HepG2 (cell line): ENCODE measurements at regions not wholly inside any gene's neighbourhood (a gene's known extent, or its start where the extent isn't known, plus 50 kb on each side); places are given as distances from the start of the nearest gene placed in this dataset.

Source experiments
- ATAC-seq: fragments of 200-7000 bp; cut with Tn5 transposase; 3 replicates; pipeline ENCODE4 v1.9.1; 2020; ENCODE audit warnings: mild to moderate bottlenecking, moderate library complexity
- BruUV-seq: library from RNA; stranded (reverse); fragments of 400-500 nt; replicated peaks from 2 replicates; lab custom pipeline; 2021; lab: Mats Ljungman, UMichigan
- CTCF ChIA-PET: fragments of 300-600 bp; formaldehyde crosslinking; extraction: SDS; loops from one replicate; lab custom pipeline; 2021; ENCODE audit warnings: low total read pairs, inconsistent platforms, low intra/inter-chr PET ratio; lab: Yijun Ruan, JAX
- POLR2A ChIA-PET: fragments of 350-600 bp; sonication (Branson Sonifier 250); formaldehyde crosslinking; loops from one replicate; lab custom pipeline; 2020; ENCODE audit warnings: antibody characterized with exemption, inconsistent platforms; lab: Yijun Ruan, JAX
- DNase-seq: peaks from one replicate; pipeline ENCODE4 v3.0.0-alpha.2; 2015; ENCODE audit warnings: low spot score
- FAIRE-seq: peaks from 3 replicates; lab custom pipeline; 2011; peaks lifted over from hg19 to GRCh38; lab: Jason Lieb, UNC
- H2AFZ ChIP-seq: one replicate; pipeline ENCODE4 v1.6.1; 2011; ENCODE audit warnings: low read length, inconsistent platforms
- H3K27ac ChIP-seq: fragments of 300-600 bp; 3 replicates; pipeline ENCODE4 v1.8.0; 2011; ENCODE audit warnings: mixed run types, mild to moderate bottlenecking, mixed read lengths, low read length, inconsistent platforms; ENCODE audit not compliant: insufficient read depth; ENCODE audit errors: extremely low read length
- H3K27me3 ChIP-seq, 2 experiments: fragments of 200-600 bp in 1 of 2; 2 replicates in 1 of 2; 3 replicates in 1 of 2; pipeline versions ENCODE4 v1.6.0 to v1.8.0; 2011; ENCODE audit warnings: low read length in 2 of 2, mild to moderate bottlenecking in 2 of 2, moderate library complexity in 2 of 2, inconsistent platforms in 1 of 2; ENCODE audit not compliant: insufficient read depth in 2 of 2, control insufficient read depth in 1 of 2
- H3K36me3 ChIP-seq, 2 experiments: fragments of 200-600 bp in 1 of 2; replicated peaks in 1 of 2; 2 replicates in 1 of 2; 3 replicates in 1 of 2; pipeline versions ENCODE4 v1.5.1 to v1.8.0; 2011; ENCODE audit warnings: low read length in 2 of 2, inconsistent platforms in 1 of 2; ENCODE audit not compliant: insufficient read depth in 2 of 2, control insufficient read depth in 1 of 2
- H3K4me1 ChIP-seq: 2 replicates; pipeline ENCODE4 v1.5.1; 2012; ENCODE audit warnings: low read length, inconsistent platforms; ENCODE audit not compliant: insufficient read depth
- H3K4me2 ChIP-seq: 2 replicates; pipeline ENCODE4 v1.6.0; 2011; ENCODE audit warnings: low read depth, low read length, inconsistent platforms
- H3K4me3 ChIP-seq, 3 experiments: fragments of 200-600 bp in 1 of 3; sonication (generic), shearing (Covaris generic) in 1 of 3; replicated peaks in 1 of 3; 2 replicates each; pipeline ENCODE4 v1.5.1; 2011 to 2016; ENCODE audit warnings: low read length in 3 of 3, inconsistent platforms in 2 of 3, low read depth in 2 of 3, mild to moderate bottlenecking in 2 of 3, control low read depth in 1 of 3, mixed read lengths in 1 of 3; ENCODE audit not compliant: insufficient read depth in 1 of 3
- H3K79me2 ChIP-seq: one replicate; pipeline ENCODE4 v1.6.1; 2011; ENCODE audit warnings: low read length, inconsistent platforms; ENCODE audit not compliant: insufficient read depth
- H3K9ac ChIP-seq: 2 replicates; pipeline ENCODE4 v1.6.0; 2011; ENCODE audit warnings: mild to moderate bottlenecking, low read depth, low read length, inconsistent platforms; ENCODE audit not compliant: insufficient read depth
- H3K9me3 ChIP-seq: 2 replicates; pipeline ENCODE4 v1.5.1; 2012; ENCODE audit warnings: mild to moderate bottlenecking, low read length
- H4K20me1 ChIP-seq: 2 replicates; pipeline ENCODE4 v1.6.0; 2011; ENCODE audit warnings: inconsistent platforms, mild to moderate bottlenecking, low read length, moderate library complexity; ENCODE audit not compliant: insufficient read depth
- ATM ChIP-seq: fragments of 450-650 bp; IDR thresholded peaks from 2 replicates; pipeline ENCODE4 v1.7.1; 2017; ENCODE audit warnings: mild to moderate bottlenecking, borderline replicate concordance
- CEBPG ChIP-seq: IDR thresholded peaks from 2 replicates; pipeline ENCODE4 v1.6.1; 2016
- CREB3 ChIP-seq: sonication (generic); formaldehyde crosslinking; IDR thresholded peaks from 2 replicates; pipeline ENCODE4 v1.5.0; 2020; ENCODE audit warnings: missing genetic modification reagents
- FOXA3 ChIP-seq: IDR thresholded peaks from 2 replicates; pipeline ENCODE4 v1.6.1; 2016; ENCODE audit warnings: missing genetic modification reagents, missing compliant biosample characterization
- KLF6 ChIP-seq: IDR thresholded peaks from 2 replicates; pipeline ENCODE4 v1.8.0; 2016; ENCODE audit warnings: missing biosample characterization, missing genetic modification reagents
- MEF2D ChIP-seq: sonication (generic); formaldehyde crosslinking; IDR thresholded peaks from 2 replicates; pipeline ENCODE4 v1.5.1; 2020; ENCODE audit warnings: mild to moderate bottlenecking, missing genetic modification reagents
- POLR2AphosphoS2 ChIP-seq: IDR thresholded peaks from 2 replicates; pipeline ENCODE4 v1.6.1; 2011; ENCODE audit warnings: low read depth, low read length, improper control_type of control experiment
- POLR2AphosphoS5 ChIP-seq: IDR thresholded peaks from 2 replicates; pipeline ENCODE4 v1.6.1; 2012; ENCODE audit warnings: low read depth, low read length
- REXO4 ChIP-seq: sonication (generic); formaldehyde crosslinking; IDR thresholded peaks from 2 replicates; pipeline ENCODE4 v1.8.0; 2022; ENCODE audit warnings: missing genetic modification reagents, mild to moderate bottlenecking, borderline replicate concordance
- SMARCC2 ChIP-seq: fragments of 450-650 bp; IDR thresholded peaks from 2 replicates; pipeline ENCODE4 v1.6.1; 2017; ENCODE audit warnings: antibody characterized with exemption, mild to moderate bottlenecking
- SMYD3 ChIP-seq: sonication (generic); formaldehyde crosslinking; IDR thresholded peaks from 2 replicates; pipeline ENCODE4 v1.8.1; 2023; ENCODE audit warnings: mild to moderate bottlenecking, missing genetic modification reagents
- SRSF1 ChIP-seq: fragments of 200-400 bp; formaldehyde crosslinking; optimal IDR thresholded peaks from 2 replicates; pipeline ENCODE3; 2017; ENCODE audit warnings: mild to moderate bottlenecking, low read depth, low read length, moderate library complexity
- THRA ChIP-seq: sonication (generic); formaldehyde crosslinking; IDR thresholded peaks from 2 replicates; pipeline ENCODE4 v1.4.0; 2020; ENCODE audit warnings: missing genetic modification reagents, borderline replicate concordance
- ZBTB21 ChIP-seq: sonication (generic); formaldehyde crosslinking; IDR thresholded peaks from 2 replicates; pipeline ENCODE4 v1.4.0; 2020; ENCODE audit warnings: missing genetic modification reagents
- ZNF256 ChIP-seq: sonication (generic); formaldehyde crosslinking; conservative IDR thresholded peaks from 2 replicates; pipeline ENCODE4 v1.4.0; 2020; ENCODE audit warnings: missing genetic modification reagents
- ZNF326 ChIP-seq: sonication (generic); formaldehyde crosslinking; IDR thresholded peaks from 2 replicates; pipeline ENCODE4 v1.4.0; 2020; ENCODE audit warnings: missing genetic modification reagents, borderline replicate concordance
- ZNF549 ChIP-seq: sonication (generic); formaldehyde crosslinking; IDR thresholded peaks from 2 replicates; pipeline ENCODE4 v1.5.0; 2020; ENCODE audit warnings: missing genetic modification reagents
- ZNF557 ChIP-seq: sonication (generic); formaldehyde crosslinking; IDR thresholded peaks from 2 replicates; pipeline ENCODE4 v1.4.0; 2020; ENCODE audit warnings: missing genetic modification reagents
- ZNF790 ChIP-seq: sonication (generic); formaldehyde crosslinking; IDR thresholded peaks from 2 replicates; pipeline ENCODE4 v1.8.0; 2022; ENCODE audit warnings: missing genetic modification reagents, mild to moderate bottlenecking, borderline replicate concordance
- WGBS: methylation state at CpG from one replicate; pipeline ENCODE4 v1.1.6; 2017; ENCODE audit warnings: low lambda C conversion rate; 5-methylcytosine and 5-hydroxymethylcytosine counted together
- in situ Hi-C: cut with HindIII; loops from 2 replicates; pipeline ENCODE4 v1.10.0; 2017; ENCODE audit warnings: low pct_unique_long_range_greater_than_20kb; ENCODE audit not compliant: extremely low pct_ligation_motif_present
- intact Hi-C: fragments of 100-400 bp; cut with micrococcal nuclease; formaldehyde crosslinking; loops from one replicate; pipeline ENCODE4 v1.10.0; 2022; ENCODE audit not compliant: unreplicated experiment
- TF ChIP-seq, protein P1 (sequence below): sonication (generic); formaldehyde crosslinking; IDR thresholded peaks from 2 replicates; pipeline ENCODE4 v1.8.1; 2023; ENCODE audit warnings: mild to moderate bottlenecking, missing genetic modification reagents
- TF ChIP-seq, protein P2 (sequence below): sonication (generic); formaldehyde crosslinking; IDR thresholded peaks from 2 replicates; pipeline ENCODE4 v1.5.0; 2020; ENCODE audit warnings: missing genetic modification reagents, mild to moderate bottlenecking, borderline replicate concordance

- TF ChIP-seq THRA (CRISPR knock-in tag) = no peak
- no peak for TF ChIP-seq ZNF326
- TF ChIP-seq SMARCC2 = no peak
- TF ChIP-seq ZNF557 (CRISPR knock-in tag) = no peak
- TF ChIP-seq CREB3 (CRISPR knock-in tag) = no peak
- no peak for TF ChIP-seq FOXA3 (CRISPR knock-in tag)
- no peak for TF ChIP-seq ZNF256 (CRISPR knock-in tag)
- TF ChIP-seq MEF2D (CRISPR knock-in tag) = no peak
- TF ChIP-seq CEBPG (CRISPR knock-in tag) = no peak
These were observed 163.2 kb upstream of the OLIG3 start (continued) for GRCh38 chr6:137657351-137657911.

- POLR2A ChIA-PET = interaction anchor here (1.2 kb wide), 1 partner anchor 10 kb away, joined by 3 read pairs; no protein-coding TSS in a partner anchor
- TF ChIP-seq, protein P1, sequence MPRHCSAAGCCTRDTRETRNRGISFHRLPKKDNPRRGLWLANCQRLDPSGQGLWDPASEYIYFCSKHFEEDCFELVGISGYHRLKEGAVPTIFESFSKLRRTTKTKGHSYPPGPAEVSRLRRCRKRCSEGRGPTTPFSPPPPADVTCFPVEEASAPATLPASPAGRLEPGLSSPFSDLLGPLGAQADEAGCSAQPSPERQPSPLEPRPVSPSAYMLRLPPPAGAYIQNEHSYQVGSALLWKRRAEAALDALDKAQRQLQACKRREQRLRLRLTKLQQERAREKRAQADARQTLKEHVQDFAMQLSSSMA = no peak
- TF ChIP-seq, protein P2, sequence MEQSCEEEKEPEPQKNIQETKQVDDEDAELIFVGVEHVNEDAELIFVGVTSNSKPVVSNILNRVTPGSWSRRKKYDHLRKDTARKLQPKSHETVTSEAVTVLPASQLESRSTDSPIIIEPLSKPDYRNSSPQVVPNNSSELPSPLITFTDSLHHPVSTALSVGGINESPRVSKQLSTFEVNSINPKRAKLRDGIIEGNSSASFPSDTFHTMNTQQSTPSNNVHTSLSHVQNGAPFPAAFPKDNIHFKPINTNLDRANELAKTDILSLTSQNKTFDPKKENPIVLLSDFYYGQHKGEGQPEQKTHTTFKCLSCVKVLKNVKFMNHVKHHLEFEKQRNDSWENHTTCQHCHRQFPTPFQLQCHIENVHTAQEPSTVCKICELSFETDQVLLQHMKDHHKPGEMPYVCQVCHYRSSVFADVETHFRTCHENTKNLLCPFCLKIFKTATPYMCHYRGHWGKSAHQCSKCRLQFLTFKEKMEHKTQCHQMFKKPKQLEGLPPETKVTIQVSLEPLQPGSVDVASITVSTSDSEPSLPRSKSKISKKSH (CRISPR knock-in tag) = no peak
- no peak for TF ChIP-seq ZNF549 (CRISPR knock-in tag)
- TF ChIP-seq POLR2AphosphoS2 = no peak
- no peak for TF ChIP-seq SRSF1
- no peak for TF ChIP-seq POLR2AphosphoS5
- TF ChIP-seq SMYD3 (CRISPR knock-in tag) = no peak
- TF ChIP-seq REXO4 (CRISPR knock-in tag) = no peak
- TF ChIP-seq ZBTB21 (CRISPR knock-in tag) = no peak
- no peak for TF ChIP-seq KLF6
- TF ChIP-seq ZNF790 (CRISPR knock-in tag) = no peak
- no peak for TF ChIP-seq ATM
These were observed 164.1 kb upstream of the OLIG3 start for GRCh38 chr6:137658287-137658686.

More at GRCh38 chr6:137658287-137658686, 164.1 kb upstream of the OLIG3 start:
- Histone ChIP-seq H3K4me3 (no peak overlapping the region), H2AFZ (no peak overlapping the region), H3K4me2 (no peak overlapping the region), H3K79me2 (no peaks in the 10 kb centered on the region), H3K9ac (no peak overlapping the region), H4K20me1 (no peaks in the 10 kb centered on the region), H3K27ac (no peak overlapping the region), H3K4me1 (peaks cover 58% of the 10 kb centered on the region), H3K27me3 (0 out of 5 replicates have a peak, but pooled peaks cover 0 to 6% of the 10 kb centered on the region in 2 experiments), H3K9me3 (no peaks in the 10 kb centered on the region), H3K36me3 (no peaks in the 10 kb centered on the region)
- in situ Hi-C loops = no loop called here
- DNase-seq (no peak), FAIRE-seq (no peak), ATAC-seq (no peak)
- intact Hi-C loops = no loop called here
- 15% methylated on average over 1 of the region's 1 CpG for WGBS
- CTCF ChIA-PET = no interaction called here
- BruUV-seq = no TSS peak
